AG08395 (cell line): ENCODE measurements at regions not wholly inside any gene's neighbourhood (a gene's known extent, or its start where the extent isn't known, plus 50 kb on each side); places are given as distances from the start of the nearest gene placed in this dataset.
"Not testable (repeated sequence)": the region's sequence is repeated elsewhere in the genome, so short reads cannot be mapped to it uniquely, and the experiment has no call there.

Experiments used
- DNase-seq: peaks from one replicate; pipeline ENCODE4 v3.0.0; 2012; ENCODE audit warnings: mixed read lengths, low spot score

GRCh38 chr11:26839911-26840698 lies 118.2 kb upstream of the SLC5A12 start:
- no peak for DNase-seq

DNA sequence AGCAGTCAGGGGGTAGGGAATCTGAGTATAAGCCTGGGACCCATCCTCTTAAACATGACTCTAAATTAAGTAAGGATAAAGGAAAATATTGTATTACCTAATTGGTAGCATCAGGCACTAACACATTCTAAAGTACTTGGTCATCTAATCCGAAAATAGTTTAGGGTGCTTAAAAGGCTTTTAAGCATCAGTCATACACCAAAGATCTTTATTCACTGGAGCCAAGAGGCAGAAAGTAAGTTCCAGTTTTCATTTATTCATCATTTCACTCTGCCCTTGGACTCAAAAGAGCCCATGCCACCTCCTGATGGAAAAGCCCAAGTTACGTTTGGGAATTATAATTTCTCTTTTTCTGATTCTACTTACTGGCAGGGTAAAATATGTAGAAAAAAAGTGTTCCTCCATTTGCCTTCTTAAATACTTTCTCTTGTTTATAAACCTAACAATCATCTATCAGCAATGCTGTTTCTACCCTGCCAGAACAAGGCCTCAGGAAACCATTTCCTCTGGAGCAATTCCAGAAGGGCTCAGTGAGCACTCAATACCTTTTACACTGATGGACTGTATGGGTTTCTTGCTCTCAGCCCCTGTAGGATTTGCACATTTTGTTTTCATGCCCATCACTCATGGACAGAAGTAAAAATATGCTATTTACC lies 120.1 kb upstream of the SLC5A12 start:
- DNase-seq: peak; percentile 62

GRCh38 chr11:26842478-26843282 lies 120.8 kb upstream of the SLC5A12 start:
- peak; percentile 35 for DNase-seq

DNA sequence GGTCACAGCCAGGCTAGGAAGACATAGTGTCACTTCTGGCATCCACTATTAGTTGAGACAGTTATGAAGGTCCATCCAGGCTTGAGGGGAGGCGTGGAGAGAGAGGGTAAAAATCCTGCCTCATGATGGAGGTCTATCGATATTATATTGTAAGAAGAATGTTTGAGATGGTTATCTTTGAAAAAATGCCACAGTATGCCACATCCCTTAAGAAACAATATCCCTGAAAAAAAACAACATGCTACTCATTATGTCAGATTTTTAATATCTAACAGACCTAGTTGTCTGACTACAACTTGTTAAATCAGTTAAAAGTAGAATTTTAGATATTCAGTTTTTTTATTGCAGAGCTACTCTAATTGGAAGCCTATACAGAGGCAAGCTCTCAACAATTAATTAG lies 121.7 kb upstream of the SLC5A12 start:
- no peak for DNase-seq

- DNase-seq: no peak
Measured at GRCh38 chr11:26844963-26845362, 123.1 kb upstream of the SLC5A12 start.

GRCh38 chr11:26846227-26846626 lies 124.4 kb upstream of the SLC5A12 start:
- DNase-seq: no peak

- peak; percentile 13 for DNase-seq
Measured at GRCh38 chr11:26847459-26847858, 125.6 kb upstream of the SLC5A12 start.

DNA sequence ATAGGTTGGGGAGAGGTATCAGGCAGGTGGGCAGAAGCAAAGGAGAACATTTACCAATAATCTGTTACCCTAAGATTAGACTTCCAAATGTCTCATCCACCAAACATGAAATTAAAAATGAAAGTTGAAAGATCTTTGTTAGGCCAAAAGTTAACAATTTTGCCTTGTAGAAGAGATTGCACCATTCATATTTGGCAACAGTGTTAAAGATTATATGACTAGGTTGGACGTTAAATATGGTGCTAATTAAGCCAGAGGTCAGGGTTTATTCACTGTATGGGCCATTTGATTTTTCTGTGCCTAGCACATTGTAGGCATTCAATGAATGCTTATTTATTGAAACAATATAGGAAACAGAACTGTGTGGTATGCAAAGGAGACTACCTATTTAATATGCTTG lies 126.1 kb upstream of the SLC5A12 start:
- no peak for DNase-seq

DNA sequence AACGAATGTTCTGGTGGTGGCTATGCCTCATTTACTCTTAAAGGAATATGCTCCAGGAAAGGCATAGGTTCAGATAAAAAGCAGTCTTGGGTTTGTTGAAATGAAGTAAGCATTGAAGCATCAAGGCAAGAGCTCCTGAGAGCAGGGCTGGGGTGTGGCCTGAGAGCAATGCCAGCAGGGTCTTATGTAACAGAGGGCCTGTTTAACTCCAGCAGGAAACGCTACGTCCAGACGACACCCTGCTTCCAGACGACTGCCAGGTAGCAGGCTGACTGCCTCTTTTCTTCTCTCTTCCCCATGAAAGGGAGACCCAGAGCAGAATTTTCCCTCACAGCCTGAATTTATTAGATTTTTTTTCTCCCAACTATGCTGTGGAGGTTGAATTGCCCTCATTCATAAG lies 127.2 kb upstream of the SLC5A12 start:
- no peak for DNase-seq

- no peak for DNase-seq
Measured at GRCh38 chr11:26851291-26851690, 129.4 kb upstream of the SLC5A12 start.

GRCh38 chr11:26851696-26852095 lies 129.8 kb upstream of the SLC5A12 start:
- no peak for DNase-seq

GRCh38 chr11:26858098-26858497 lies 135.8 kb upstream of the FIBIN start:
- DNase-seq: no peak

GRCh38 chr11:26859416-26859815 lies 134.5 kb upstream of the FIBIN start:
- no peak for DNase-seq

DNA sequence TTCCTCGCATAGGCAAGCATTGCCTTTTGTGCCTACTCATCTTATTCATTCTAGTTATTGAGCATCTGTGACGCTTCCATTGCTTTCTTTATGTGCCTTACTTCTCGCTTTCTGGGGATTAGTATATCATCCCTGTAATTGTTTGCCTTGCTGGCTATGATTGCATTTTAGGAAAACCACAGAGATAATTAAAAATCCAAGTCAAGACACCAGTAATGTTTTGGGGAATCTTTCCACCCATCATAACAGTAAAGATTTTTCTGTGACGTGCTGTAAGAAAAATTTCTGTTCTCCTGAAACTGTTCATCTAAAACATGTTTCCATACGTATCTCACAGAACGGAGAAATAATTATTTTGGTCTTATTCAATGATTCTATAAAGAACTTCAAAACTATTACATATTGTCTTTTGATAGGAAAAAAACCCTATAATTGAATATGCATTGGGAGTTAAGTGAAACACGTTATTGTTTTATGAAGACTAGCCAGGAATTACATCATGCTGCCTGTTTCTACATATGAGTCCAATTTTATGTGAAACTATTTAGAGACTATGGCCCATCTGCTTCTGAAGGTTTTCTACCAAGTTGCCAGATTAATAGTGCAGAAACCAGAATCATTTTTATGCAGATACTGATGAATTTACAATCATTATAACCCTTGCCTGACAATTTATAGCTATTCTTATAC lies 133.7 kb upstream of the FIBIN start:
- DNase-seq: peak; percentile 8

- DNase-seq: no peak
Measured at GRCh38 chr11:26860895-26861294, 133.0 kb upstream of the FIBIN start.

- DNase-seq: no peak
Measured at GRCh38 chr11:26862801-26863200, 131.1 kb upstream of the FIBIN start.

DNA sequence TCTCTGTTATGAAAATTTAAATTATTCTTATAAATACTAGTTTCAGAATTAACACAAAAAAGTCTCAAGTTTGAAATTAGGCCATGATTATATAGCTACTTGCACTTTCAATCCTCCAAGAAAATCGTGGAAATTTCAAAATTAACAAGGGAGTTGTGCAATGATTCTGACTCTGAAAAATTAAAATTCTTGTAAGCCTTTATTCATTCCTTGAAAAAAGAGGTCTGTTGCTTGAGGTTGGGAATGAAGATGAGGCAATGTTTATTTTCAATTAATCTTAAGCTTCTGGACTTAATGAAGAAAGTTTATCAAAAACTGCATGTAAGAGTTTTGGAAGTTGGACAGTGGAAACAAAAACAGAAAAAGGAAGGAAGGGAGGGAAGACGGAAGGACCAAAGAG lies 128.2 kb upstream of the FIBIN start:
- DNase-seq: peak; percentile 9

- no peak for DNase-seq
Measured at GRCh38 chr11:26867286-26867685, 126.6 kb upstream of the FIBIN start.

DNA sequence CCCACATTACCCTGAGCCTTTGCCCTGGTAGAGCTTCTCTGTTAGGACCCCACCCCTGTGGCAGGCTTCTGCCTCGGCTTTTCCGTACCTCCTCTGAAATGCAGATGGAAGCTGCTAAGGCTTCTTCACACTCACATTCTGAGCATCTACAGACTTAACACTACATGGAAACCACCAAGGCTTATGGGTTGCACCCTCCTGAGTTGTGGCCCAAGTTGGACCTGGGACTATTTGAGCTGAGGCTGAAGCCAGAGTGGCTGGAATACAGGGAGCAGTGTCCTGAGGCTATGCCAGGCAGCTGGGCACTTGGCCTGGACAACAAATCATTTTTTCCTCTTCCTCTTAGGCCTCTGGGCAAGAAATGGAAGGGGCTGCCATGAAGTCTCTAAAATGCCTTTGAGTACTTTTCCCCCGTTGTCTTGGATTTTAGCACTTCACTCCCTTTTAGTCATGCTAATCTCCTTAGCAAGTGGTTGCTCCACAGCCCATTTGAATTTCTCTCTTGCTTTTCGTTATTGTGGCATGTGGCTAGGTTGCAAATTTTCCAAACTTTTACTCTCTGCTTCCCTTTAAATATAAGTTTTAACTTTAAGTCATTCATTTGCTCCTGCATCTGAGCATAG lies 114.8 kb upstream of the FIBIN start:
- DNase-seq: no peak

GRCh38 chr11:26882363-26882880 lies 111.5 kb upstream of the FIBIN start:
- DNase-seq: not testable (repeated sequence)

DNA sequence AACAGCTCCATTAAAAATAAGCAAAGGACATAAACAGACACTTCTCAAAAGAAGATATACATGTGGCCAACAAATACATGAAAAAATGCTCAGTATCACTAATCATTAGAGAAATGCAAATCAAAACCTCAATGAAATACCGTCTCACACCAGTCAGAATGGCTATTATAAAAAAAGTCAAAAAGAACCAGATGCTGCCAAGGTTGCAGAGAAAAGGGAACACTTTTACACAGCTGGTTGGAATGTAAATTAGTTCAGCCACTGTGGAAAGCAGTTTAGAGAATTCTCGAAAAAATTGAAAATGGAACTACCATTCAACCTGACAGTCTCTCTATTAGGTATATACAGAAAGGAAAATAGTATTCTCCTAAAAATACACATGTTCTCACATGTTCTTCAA lies 102.4 kb upstream of the FIBIN start:
- no peak for DNase-seq

DNA sequence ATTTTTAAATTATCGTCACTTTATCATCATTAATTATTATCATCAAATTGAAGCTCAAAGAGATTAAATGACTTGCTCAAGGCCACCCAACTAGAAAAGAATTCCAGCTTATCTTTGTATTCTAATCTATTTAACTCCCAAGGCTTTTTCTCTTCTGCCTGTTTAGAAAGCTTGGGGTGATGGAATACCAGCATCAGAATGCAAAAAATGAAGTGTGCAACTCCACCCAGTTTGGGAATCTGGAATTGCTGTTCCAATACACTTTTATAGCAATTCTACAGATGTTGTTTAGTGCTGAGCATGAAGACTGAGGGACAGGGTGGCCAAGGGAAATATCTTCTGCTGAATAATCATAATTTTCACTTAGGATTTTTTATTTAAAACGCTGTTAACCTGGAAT lies 97.2 kb upstream of the FIBIN start:
- DNase-seq: peak; percentile 17
